SU-DHL-6 (cell line): ENCODE measurements at regions not wholly inside any gene's neighbourhood (a gene's known extent, or its start where the extent isn't known, plus 50 kb on each side); places are given as distances from the start of the nearest gene placed in this dataset.

ENCODE experiments used
- H2AFZ ChIP-seq: fragments of 200-600 bp; sonication (generic); 2 replicates; pipeline ENCODE4 v1.6.1; 2014; ENCODE audit warnings: low read depth, mild to moderate bottlenecking, moderate library complexity, mixed read lengths, antibody characterized with exemption, low read length; ENCODE audit not compliant: severe bottlenecking
- H3F3A ChIP-seq: fragments of 200-600 bp; shearing (Covaris generic); 2 replicates; pipeline ENCODE4 v1.6.0; 2016; ENCODE audit warnings: antibody characterized with exemption, mild to moderate bottlenecking; ENCODE audit not compliant: insufficient read depth
- H3K27ac ChIP-seq: fragments of 200-600 bp; sonication (generic); 2 replicates; pipeline ENCODE4 v1.5.1; 2016; ENCODE audit warnings: low read depth, mild to moderate bottlenecking, low read length, moderate library complexity, mixed read lengths
- H3K27me3 ChIP-seq: fragments of 200-600 bp; sonication (generic), shearing (Covaris generic); 2 replicates; pipeline ENCODE4 v1.6.0; 2014; ENCODE audit warnings: mild to moderate bottlenecking, low read length
- H3K36me3 ChIP-seq: fragments of 200-600 bp; sonication (generic); 2 replicates; pipeline ENCODE4 v1.6.1; 2014; ENCODE audit warnings: mild to moderate bottlenecking, low read length, mixed read lengths
- H3K4me2 ChIP-seq: fragments of 300-600, 200-600 bp; shearing (Covaris generic), sonication (generic); 2 replicates; pipeline ENCODE4 v1.6.0; 2014; ENCODE audit warnings: low read length, low read depth, mild to moderate bottlenecking; ENCODE audit not compliant: poor library complexity, severe bottlenecking
- H3K4me3 ChIP-seq: fragments of 200-600 bp; sonication (generic); 2 replicates; pipeline ENCODE4 v1.5.1; 2014; ENCODE audit warnings: antibody characterized with exemption, low read length, mild to moderate bottlenecking, mixed read lengths; ENCODE audit not compliant: insufficient read depth, poor library complexity, severe bottlenecking
- H3K79me2 ChIP-seq: fragments of 200-600 bp; sonication (generic); 2 replicates; pipeline ENCODE4 v1.6.1; 2014; ENCODE audit warnings: mild to moderate bottlenecking, low read length, moderate library complexity; ENCODE audit not compliant: insufficient read depth
- H3K9ac ChIP-seq: fragments of 200-600 bp; sonication (generic); 2 replicates; pipeline ENCODE4 v1.7.0; 2014; ENCODE audit warnings: mild to moderate bottlenecking, low read length
- H3K9me2 ChIP-seq: fragments of 200-600 bp; sonication (generic); replicated peaks from 2 replicates; pipeline ENCODE4 v1.6.1; 2014; ENCODE audit warnings: low read length; ENCODE audit not compliant: insufficient read depth
- H3K9me3 ChIP-seq: fragments of 200-600 bp; sonication (generic); 2 replicates; pipeline ENCODE4 v1.6.1; 2014; ENCODE audit warnings: low read length, mixed read lengths; ENCODE audit not compliant: insufficient read depth
- H4K20me1 ChIP-seq: fragments of 200-600 bp; sonication (generic); 2 replicates; pipeline ENCODE4 v1.6.1; 2014; ENCODE audit warnings: low read depth, mild to moderate bottlenecking, antibody characterized with exemption, low read length, moderate library complexity, mixed read lengths
- CTCF ChIP-seq: fragments of 200-600 bp; sonication (generic); IDR thresholded peaks from one replicate; pipeline ENCODE4 v1.5.1; 2017; ENCODE audit warnings: antibody characterized with exemption, mild to moderate bottlenecking, low read length, moderate library complexity; ENCODE audit not compliant: insufficient read depth, poor library complexity, severe bottlenecking
- EZH2phosphoT487 ChIP-seq: fragments of 200-600 bp; sonication (generic), shearing (Covaris generic); conservative IDR thresholded peaks from 2 replicates; pipeline ENCODE4 v1.6.1; 2018; ENCODE audit warnings: mild to moderate bottlenecking, antibody characterized with exemption, low read length, moderate library complexity, mixed read lengths

- TF ChIP-seq EZH2phosphoT487 = no peak
- TF ChIP-seq CTCF = no peak
- no peak overlapping the region for H2AFZ ChIP-seq
- no peaks in the 10 kb centered on the region for H3K36me3 ChIP-seq
- no peaks in the 10 kb centered on the region for H4K20me1 ChIP-seq
- no peaks in the 10 kb centered on the region for H3F3A ChIP-seq
- no peak overlapping the region for H3K27ac ChIP-seq
- no peaks in the 10 kb centered on the region for H3K9me3 ChIP-seq
- no peak overlapping the region for H3K4me3 ChIP-seq
- H3K9me2 ChIP-seq = no peaks in the 10 kb centered on the region
- no peaks in the 10 kb centered on the region for H3K79me2 ChIP-seq
- no peaks in the 10 kb centered on the region for H3K27me3 ChIP-seq
- H3K9ac ChIP-seq = no peak overlapping the region
- H3K4me2 ChIP-seq = no peak overlapping the region
Observed at GRCh38 chr14:54207075-54207474, 189.7 kb upstream of the CDKN3 start.

- no peaks in the 10 kb centered on the region for H3F3A ChIP-seq
- no peaks in the 10 kb centered on the region for H4K20me1 ChIP-seq
- no peak overlapping the region for H3K27ac ChIP-seq
- H3K27me3 ChIP-seq = no peaks in the 10 kb centered on the region
- H3K9me3 ChIP-seq = no peaks in the 10 kb centered on the region
- no peaks in the 10 kb centered on the region for H3K36me3 ChIP-seq
- H3K9ac ChIP-seq = no peak overlapping the region
- H2AFZ ChIP-seq = no peak overlapping the region
- TF ChIP-seq EZH2phosphoT487 (no peak), CTCF (no peak)
- no peaks in the 10 kb centered on the region for H3K79me2 ChIP-seq
- no peak overlapping the region for H3K4me3 ChIP-seq
- no peak overlapping the region for H3K4me2 ChIP-seq
- no peaks in the 10 kb centered on the region for H3K9me2 ChIP-seq
Observed at GRCh38 chr14:54207476-54208462, 189.0 kb upstream of the CDKN3 start.

GRCh38 chr14:54208751-54209150, 188.1 kb upstream of the CDKN3 start:
- H3F3A ChIP-seq = no peaks in the 10 kb centered on the region
- TF ChIP-seq EZH2phosphoT487 (no peak), CTCF (no peak)
- no peaks in the 10 kb centered on the region for H4K20me1 ChIP-seq
- no peaks in the 10 kb centered on the region for H3K27me3 ChIP-seq
- H3K9me2 ChIP-seq = no peaks in the 10 kb centered on the region
- H2AFZ ChIP-seq = no peak overlapping the region
- H3K27ac ChIP-seq = no peak overlapping the region
- H3K79me2 ChIP-seq = no peaks in the 10 kb centered on the region
- no peak overlapping the region for H3K4me3 ChIP-seq
- no peaks in the 10 kb centered on the region for H3K9me3 ChIP-seq
- no peaks in the 10 kb centered on the region for H3K36me3 ChIP-seq
- H3K9ac ChIP-seq = no peak overlapping the region
- no peak overlapping the region for H3K4me2 ChIP-seq
